NT2/D1 (cell line): ENCODE measurements at regions not wholly inside any gene's neighbourhood (a gene's known extent, or its start where the extent isn't known, plus 50 kb on each side); places are given as distances from the start of the nearest gene placed in this dataset.

ENCODE experiments used
- YY1 ChIP-seq: IDR thresholded peaks from 2 replicates; pipeline ENCODE4 v1.6.1; 2011; ENCODE audit not compliant: insufficient read length, insufficient read depth
- ZNF274 ChIP-seq: IDR thresholded peaks from 2 replicates; pipeline ENCODE4 v1.6.1; 2011; ENCODE audit warnings: mild to moderate bottlenecking, low read depth, low read length

- TF ChIP-seq ZNF274 (no peak), YY1 (no peak)
Measured at GRCh38 chr11:122304973-122305372, 189.0 kb upstream of the BLID start.
